ENCODE measurements at regions not wholly inside any gene's neighbourhood (a gene's known extent, or its start where the extent isn't known, plus 50 kb on each side); places are given as distances from the start of the nearest gene placed in this dataset.

GRCh38 chr4:180745019-180745418, 1498.2 kb upstream of the TENM3 start:
- H3K36me3 ChIP-seq (replicated peaks; ENCODE audit: insufficient read depth, low read length), result no peaks in the 10 kb centered on the region
- H3K27ac ChIP-seq (ENCODE audit: low read length), result no peak overlapping the region
- H3K79me2 ChIP-seq (ENCODE audit: low read length), result no peaks in the 10 kb centered on the region
- no peak overlapping the region for H3K4me2 ChIP-seq (ENCODE audit: low read depth, low read length)
- no peak overlapping the region for H3K4me3 ChIP-seq (ENCODE audit: low read length)
- no peak for DNase-seq
- H3K9me3 ChIP-seq (replicated peaks; ENCODE audit: insufficient read depth, low read length), result no peaks in the 10 kb centered on the region
- H4K20me1 ChIP-seq (ENCODE audit: insufficient read depth, low read length), result no peaks in the 10 kb centered on the region
- H2AFZ ChIP-seq (ENCODE audit: low read length), result no peak overlapping the region
- no peaks in the 10 kb centered on the region for H3K27me3 ChIP-seq (replicated peaks; ENCODE audit: insufficient read depth, low read length)
- no peak overlapping the region for H3K9ac ChIP-seq (ENCODE audit: low read length)
- no peaks in the 10 kb centered on the region for H3K9me2 ChIP-seq (replicated peaks; ENCODE audit: insufficient read depth, low read length)
- H3F3A ChIP-seq (ENCODE audit: insufficient read depth, low read length), result no peaks in the 10 kb centered on the region
- TF ChIP-seq CTCF (IDR thresholded peaks at IDR 0.05; ENCODE audit: low read length) (no peak), EZH2phosphoT487 (IDR thresholded peaks at IDR 0.05; ENCODE audit: low read length) (no peak), EZH2 (optimal IDR thresholded peaks at IDR 0.05; ENCODE audit: low read depth, low read length) (no peak)
- H3K4me1 ChIP-seq (ENCODE audit: low read length), result no peaks in the 10 kb centered on the region

GRCh38 chr4:180751009-180751408, 1492.2 kb upstream of the TENM3 start:
- Histone ChIP-seq H3K9ac (ENCODE audit: low read length) (no peak overlapping the region), H3F3A (ENCODE audit: insufficient read depth, low read length) (no peaks in the 10 kb centered on the region), H4K20me1 (ENCODE audit: insufficient read depth, low read length) (no peaks in the 10 kb centered on the region), H3K9me3 (replicated peaks; ENCODE audit: insufficient read depth, low read length) (no peaks in the 10 kb centered on the region), H3K27ac (ENCODE audit: low read length) (no peak overlapping the region), H3K27me3 (replicated peaks; ENCODE audit: insufficient read depth, low read length) (no peaks in the 10 kb centered on the region), H2AFZ (ENCODE audit: low read length) (no peak overlapping the region), H3K4me3 (ENCODE audit: low read length) (no peak overlapping the region), H3K36me3 (replicated peaks; ENCODE audit: insufficient read depth, low read length) (no peaks in the 10 kb centered on the region), H3K9me2 (replicated peaks; ENCODE audit: insufficient read depth, low read length) (no peaks in the 10 kb centered on the region), H3K79me2 (ENCODE audit: low read length) (no peaks in the 10 kb centered on the region), H3K4me2 (ENCODE audit: low read depth, low read length) (no peak overlapping the region), H3K4me1 (ENCODE audit: low read length) (no peaks in the 10 kb centered on the region)
- TF ChIP-seq EZH2 (optimal IDR thresholded peaks at IDR 0.05; ENCODE audit: low read depth, low read length), result no peak
- TF ChIP-seq EZH2phosphoT487 (IDR thresholded peaks at IDR 0.05; ENCODE audit: low read length), result no peak
- TF ChIP-seq CTCF (IDR thresholded peaks at IDR 0.05; ENCODE audit: low read length), result no peak
- no peak for DNase-seq

- no peaks in the 10 kb centered on the region for H3K36me3 ChIP-seq (replicated peaks; ENCODE audit: insufficient read depth, low read length)
- no peaks in the 10 kb centered on the region for H3K9me2 ChIP-seq (replicated peaks; ENCODE audit: insufficient read depth, low read length)
- no peak overlapping the region for H3K9ac ChIP-seq (ENCODE audit: low read length)
- H3K9me3 ChIP-seq (replicated peaks; ENCODE audit: insufficient read depth, low read length), result no peaks in the 10 kb centered on the region
- H3K27ac ChIP-seq (ENCODE audit: low read length), result no peak overlapping the region
- H3K4me2 ChIP-seq (ENCODE audit: low read depth, low read length), result no peak overlapping the region
- no peak for TF ChIP-seq EZH2phosphoT487 (IDR thresholded peaks at IDR 0.05; ENCODE audit: low read length)
- peak; percentile 27 for TF ChIP-seq CTCF (IDR thresholded peaks at IDR 0.05; ENCODE audit: low read length)
- no peak for TF ChIP-seq EZH2 (optimal IDR thresholded peaks at IDR 0.05; ENCODE audit: low read depth, low read length)
- no peaks in the 10 kb centered on the region for H3K27me3 ChIP-seq (replicated peaks; ENCODE audit: insufficient read depth, low read length)
- H3K79me2 ChIP-seq (ENCODE audit: low read length), result no peaks in the 10 kb centered on the region
- DNase-seq, result no peak
- H3K4me3 ChIP-seq (ENCODE audit: low read length), result no peak overlapping the region
- no peaks in the 10 kb centered on the region for H3K4me1 ChIP-seq (ENCODE audit: low read length)
- no peaks in the 10 kb centered on the region for H3F3A ChIP-seq (ENCODE audit: insufficient read depth, low read length)
- H4K20me1 ChIP-seq (ENCODE audit: insufficient read depth, low read length), result no peaks in the 10 kb centered on the region
- no peak overlapping the region for H2AFZ ChIP-seq (ENCODE audit: low read length)
These were observed 1485.3 kb upstream of the TENM3 start for GRCh38 chr4:180757927-180758326.

All from MM.1S (cell line).